KMS-11 (cell line): ENCODE measurements at regions not wholly inside any gene's neighbourhood (a gene's known extent, or its start where the extent isn't known, plus 50 kb on each side); places are given as distances from the start of the nearest gene placed in this dataset.

Source experiments
- H2AFZ ChIP-seq: fragments of 200-600 bp; sonication (generic); 2 replicates; pipeline ENCODE4 v1.6.1; 2016; ENCODE audit warnings: antibody characterized with exemption, mixed run types, low read depth
- H3K27ac ChIP-seq: fragments of 200-600 bp; sonication (generic); 2 replicates; pipeline ENCODE4 v1.6.1; 2016; ENCODE audit warnings: mild to moderate bottlenecking, mixed run types
- H3K27me3 ChIP-seq: fragments of 200-600 bp; sonication (generic); 2 replicates; pipeline ENCODE4 v1.6.1; 2017; ENCODE audit warnings: mild to moderate bottlenecking, low read depth, mixed run types, moderate library complexity; ENCODE audit not compliant: insufficient read depth
- H3K36me3 ChIP-seq: fragments of 200-600 bp; sonication (generic); 2 replicates; pipeline ENCODE4 v1.6.1; 2017; ENCODE audit warnings: mild to moderate bottlenecking, mixed run types; ENCODE audit not compliant: insufficient read depth
- H3K4me1 ChIP-seq: fragments of 200-600 bp; sonication (generic); 2 replicates; pipeline ENCODE4 v1.6.1; 2016; ENCODE audit warnings: mild to moderate bottlenecking, low read depth, mixed run types; ENCODE audit not compliant: poor library complexity, severe bottlenecking
- H3K4me2 ChIP-seq: fragments of 200-600 bp; sonication (generic); 2 replicates; pipeline ENCODE4 v1.7.0; 2016; ENCODE audit warnings: mild to moderate bottlenecking, mixed run types
- H3K4me3 ChIP-seq: fragments of 200-600 bp; sonication (generic); IDR thresholded peaks from 2 replicates; pipeline ENCODE4 v1.6.1; 2017; ENCODE audit warnings: low read depth, low read length, mixed read lengths; ENCODE audit not compliant: insufficient read depth
- H3K79me2 ChIP-seq: fragments of 200-600 bp; sonication (generic); 2 replicates; pipeline ENCODE4 v1.6.1; 2016; ENCODE audit warnings: low read depth, mixed run types; ENCODE audit not compliant: insufficient read depth
- H3K9ac ChIP-seq: fragments of 200-600 bp; sonication (generic); 2 replicates; pipeline ENCODE4 v1.6.1; 2016; ENCODE audit warnings: mild to moderate bottlenecking, mixed run types
- H4K20me1 ChIP-seq: fragments of 200-600 bp; sonication (generic); 2 replicates; pipeline ENCODE4 v1.6.1; 2016; ENCODE audit warnings: mild to moderate bottlenecking, mixed run types; ENCODE audit not compliant: insufficient read depth
- TF ChIP-seq, protein P1 (sequence below): fragments of 200-600 bp; sonication (generic); conservative IDR thresholded peaks from 2 replicates; pipeline ENCODE4 v1.6.1; 2017; ENCODE audit warnings: low read depth, mild to moderate bottlenecking, antibody characterized with exemption, low read length, moderate library complexity, mixed read lengths

DNA sequence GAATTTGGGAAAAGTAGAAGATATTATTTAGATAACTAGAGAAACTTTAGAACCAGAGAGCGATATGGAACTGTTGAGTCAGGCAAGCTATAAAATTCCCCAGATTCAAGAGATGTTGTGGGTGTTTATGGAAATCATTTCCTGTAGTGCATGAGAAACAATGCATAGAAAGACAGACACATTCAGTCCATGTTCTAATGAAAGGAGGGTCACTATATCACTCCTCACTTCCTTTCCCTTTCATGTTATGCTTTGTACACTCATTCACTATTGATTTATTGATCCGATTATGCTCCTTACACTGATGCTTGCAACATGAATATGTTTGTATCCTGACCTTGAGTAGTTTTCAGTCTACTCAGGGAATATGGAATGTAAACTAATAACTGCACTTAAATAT is 1459.9 kb upstream of the ALCAM start:
- Histone ChIP-seq H3K4me1 (no peaks in the 10 kb centered on the region), H3K36me3 (no peaks in the 10 kb centered on the region), H3K4me2 (no peak overlapping the region), H3K79me2 (no peaks in the 10 kb centered on the region), H3K27ac (no peak overlapping the region), H4K20me1 (no peaks in the 10 kb centered on the region), H2AFZ (no peak overlapping the region), H3K9ac (no peak overlapping the region), H3K4me3 (no peak overlapping the region), H3K27me3 (no peaks in the 10 kb centered on the region)
- TF ChIP-seq, protein P1, sequence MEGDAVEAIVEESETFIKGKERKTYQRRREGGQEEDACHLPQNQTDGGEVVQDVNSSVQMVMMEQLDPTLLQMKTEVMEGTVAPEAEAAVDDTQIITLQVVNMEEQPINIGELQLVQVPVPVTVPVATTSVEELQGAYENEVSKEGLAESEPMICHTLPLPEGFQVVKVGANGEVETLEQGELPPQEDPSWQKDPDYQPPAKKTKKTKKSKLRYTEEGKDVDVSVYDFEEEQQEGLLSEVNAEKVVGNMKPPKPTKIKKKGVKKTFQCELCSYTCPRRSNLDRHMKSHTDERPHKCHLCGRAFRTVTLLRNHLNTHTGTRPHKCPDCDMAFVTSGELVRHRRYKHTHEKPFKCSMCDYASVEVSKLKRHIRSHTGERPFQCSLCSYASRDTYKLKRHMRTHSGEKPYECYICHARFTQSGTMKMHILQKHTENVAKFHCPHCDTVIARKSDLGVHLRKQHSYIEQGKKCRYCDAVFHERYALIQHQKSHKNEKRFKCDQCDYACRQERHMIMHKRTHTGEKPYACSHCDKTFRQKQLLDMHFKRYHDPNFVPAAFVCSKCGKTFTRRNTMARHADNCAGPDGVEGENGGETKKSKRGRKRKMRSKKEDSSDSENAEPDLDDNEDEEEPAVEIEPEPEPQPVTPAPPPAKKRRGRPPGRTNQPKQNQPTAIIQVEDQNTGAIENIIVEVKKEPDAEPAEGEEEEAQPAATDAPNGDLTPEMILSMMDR: no peak

DNA sequence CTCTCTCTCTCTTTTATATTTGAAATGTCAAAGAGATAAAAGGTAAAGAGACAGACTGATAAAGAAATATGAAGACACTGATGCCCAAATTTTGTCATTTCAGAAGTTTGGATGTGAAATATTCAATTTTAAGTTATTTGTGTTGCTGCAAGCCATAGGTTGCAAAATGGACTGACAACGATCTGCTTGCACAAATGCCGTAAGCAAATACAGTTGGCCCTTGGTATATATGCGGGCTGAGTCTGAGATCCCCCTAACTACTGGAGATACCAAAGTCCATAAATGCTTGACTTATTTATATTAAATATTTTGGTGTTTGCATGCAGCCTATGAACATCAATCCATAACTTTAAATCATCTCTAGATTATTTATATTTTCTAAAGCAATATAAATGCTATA is 1459.1 kb upstream of the ALCAM start:
- Histone ChIP-seq H3K27ac (no peak overlapping the region), H3K4me1 (no peaks in the 10 kb centered on the region), H4K20me1 (no peaks in the 10 kb centered on the region), H3K27me3 (no peaks in the 10 kb centered on the region), H2AFZ (no peak overlapping the region), H3K4me3 (no peak overlapping the region), H3K36me3 (no peaks in the 10 kb centered on the region), H3K79me2 (no peaks in the 10 kb centered on the region), H3K9ac (no peak overlapping the region), H3K4me2 (no peak overlapping the region)
- TF ChIP-seq, protein P1: no peak

DNA sequence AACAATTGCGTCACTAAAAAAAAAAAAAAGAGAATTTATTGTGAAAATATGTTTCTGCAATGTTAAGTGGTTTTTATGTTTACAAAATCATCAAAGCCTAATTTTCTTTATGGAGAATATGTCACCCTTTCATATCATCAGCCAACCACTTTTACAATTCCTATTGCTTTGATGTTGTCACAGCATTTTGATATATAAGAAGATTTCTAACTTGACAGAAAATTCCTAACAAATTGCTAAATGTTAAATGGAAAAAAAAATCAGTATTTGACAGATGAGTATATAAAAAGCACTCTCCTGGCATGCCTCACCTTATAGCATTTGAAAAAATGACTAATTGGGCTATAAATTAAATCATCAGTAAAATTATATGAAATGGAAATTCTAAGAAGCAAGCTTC is 1457.3 kb upstream of the ALCAM start:
- Histone ChIP-seq H3K9ac (no peak overlapping the region), H2AFZ (no peak overlapping the region), H3K27ac (no peak overlapping the region), H4K20me1 (no peaks in the 10 kb centered on the region), H3K4me2 (no peak overlapping the region), H3K4me1 (no peaks in the 10 kb centered on the region), H3K36me3 (no peaks in the 10 kb centered on the region), H3K79me2 (no peaks in the 10 kb centered on the region), H3K4me3 (no peak overlapping the region), H3K27me3 (no peaks in the 10 kb centered on the region)
- TF ChIP-seq, protein P1: no peak

DNA sequence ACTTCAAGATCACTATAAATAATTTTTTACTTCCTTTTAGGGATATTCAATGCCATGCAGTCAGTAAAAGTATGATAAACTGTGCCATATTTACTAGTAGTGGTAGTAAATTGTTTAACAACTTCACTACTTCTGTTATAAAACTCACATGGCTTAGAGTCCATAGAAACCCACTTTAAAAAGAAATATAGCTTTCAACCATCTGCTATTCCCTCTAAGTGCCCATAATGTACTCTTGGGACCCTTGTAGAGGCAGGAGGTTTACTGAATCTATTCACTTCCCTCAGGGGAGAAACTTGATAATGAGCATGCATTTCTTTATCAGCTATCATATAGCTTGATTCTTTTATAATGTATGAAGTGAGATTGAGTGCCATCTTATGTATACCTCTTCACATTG is 1448.4 kb upstream of the ALCAM start:
- no peak overlapping the region for H3K9ac ChIP-seq
- H3K4me1 ChIP-seq: peaks cover 4% of the 10 kb centered on the region
- TF ChIP-seq, protein P1: no peak
- no peak overlapping the region for H3K4me2 ChIP-seq
- no peaks in the 10 kb centered on the region for H3K27me3 ChIP-seq
- no peak overlapping the region for H3K4me3 ChIP-seq
- no peaks in the 10 kb centered on the region for H3K36me3 ChIP-seq
- no peaks in the 10 kb centered on the region for H4K20me1 ChIP-seq
- H2AFZ ChIP-seq: no peak overlapping the region
- H3K79me2 ChIP-seq: no peaks in the 10 kb centered on the region
- no peak overlapping the region for H3K27ac ChIP-seq

DNA sequence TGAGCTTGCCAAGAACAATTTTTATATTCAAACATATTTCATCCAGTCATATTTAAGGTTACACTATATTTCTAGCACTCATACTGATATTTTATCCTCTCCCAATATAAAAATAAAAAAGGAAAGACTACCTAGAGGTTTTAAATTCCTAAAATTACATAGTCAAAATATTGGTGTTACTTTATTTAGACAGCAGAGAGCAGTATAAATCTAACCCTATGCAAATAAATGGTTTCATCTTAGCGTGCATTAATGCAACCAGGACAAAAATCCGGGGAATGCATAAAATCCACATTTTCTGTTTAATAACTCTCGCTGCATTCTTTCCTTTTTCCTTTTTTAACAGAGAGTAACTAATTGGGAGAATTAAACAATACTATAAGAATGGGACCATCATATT is 1447.4 kb upstream of the ALCAM start:
- no peak overlapping the region for H3K9ac ChIP-seq
- H3K27me3 ChIP-seq: no peaks in the 10 kb centered on the region
- H3K36me3 ChIP-seq: no peaks in the 10 kb centered on the region
- H3K27ac ChIP-seq: no peak overlapping the region
- H3K4me3 ChIP-seq: no peak overlapping the region
- H3K4me2 ChIP-seq: no peak overlapping the region
- TF ChIP-seq, protein P1: no peak
- no peaks in the 10 kb centered on the region for H3K79me2 ChIP-seq
- H4K20me1 ChIP-seq: no peaks in the 10 kb centered on the region
- peaks cover 4% of the 10 kb centered on the region for H3K4me1 ChIP-seq
- H2AFZ ChIP-seq: no peak overlapping the region
